OCI-LY1 (cell line): ENCODE measurements at regions not wholly inside any gene's neighbourhood (a gene's known extent, or its start where the extent isn't known, plus 50 kb on each side); places are given as distances from the start of the nearest gene placed in this dataset.

ENCODE experiments used
- H2AFZ ChIP-seq: fragments of 200-600 bp; sonication (generic), shearing (Covaris generic); 2 replicates; pipeline ENCODE4 v1.6.0; 2014; ENCODE audit warnings: antibody characterized with exemption, mild to moderate bottlenecking, low read length
- H3F3A ChIP-seq: fragments of 200-600 bp; sonication (generic), shearing (Covaris generic); 2 replicates; pipeline ENCODE4 v1.6.0; 2014; ENCODE audit warnings: mild to moderate bottlenecking, antibody characterized with exemption, low read length, moderate library complexity; ENCODE audit not compliant: insufficient read depth
- H3K27ac ChIP-seq: fragments of 200-600 bp; sonication (generic); 2 replicates; pipeline ENCODE4 v1.5.1; 2014; ENCODE audit warnings: low read length, mixed run types, mild to moderate bottlenecking, low read depth; ENCODE audit not compliant: poor library complexity, severe bottlenecking
- H3K27me3 ChIP-seq: fragments of 200-600 bp; sonication (generic); 2 replicates; pipeline ENCODE4 v1.6.0; 2014; ENCODE audit warnings: antibody characterized with exemption, mild to moderate bottlenecking, low read length, moderate library complexity; ENCODE audit not compliant: insufficient read depth
- H3K36me3 ChIP-seq: fragments of 200-600 bp; sonication (generic); 2 replicates; pipeline ENCODE4 v1.6.1; 2014; ENCODE audit warnings: mild to moderate bottlenecking, antibody characterized with exemption, low read length, moderate library complexity, mixed read lengths; ENCODE audit not compliant: insufficient read depth
- H3K4me1 ChIP-seq: fragments of 200-600 bp; sonication (generic); 2 replicates; pipeline ENCODE4 v1.5.1; 2014; ENCODE audit warnings: mild to moderate bottlenecking, low read length, moderate library complexity; ENCODE audit not compliant: insufficient read depth, severe bottlenecking
- H3K4me2 ChIP-seq: fragments of 200-600 bp; sonication (generic), shearing (Covaris generic); 2 replicates; pipeline ENCODE4 v1.6.1; 2014; ENCODE audit warnings: low read length
- H3K4me3 ChIP-seq: fragments of 200-600 bp; sonication (generic); 2 replicates; pipeline ENCODE4 v1.5.1; 2014; ENCODE audit warnings: low read length, low read depth, mild to moderate bottlenecking, mixed read lengths; ENCODE audit not compliant: poor library complexity, severe bottlenecking
- H3K79me2 ChIP-seq: fragments of 200-600 bp; shearing (Covaris generic); 2 replicates; pipeline ENCODE4 v1.6.1; 2016; ENCODE audit warnings: mixed run types, low read length, mixed read lengths; ENCODE audit not compliant: insufficient read depth
- H3K9ac ChIP-seq: fragments of 200-600 bp; sonication (generic), shearing (Covaris generic); 2 replicates; pipeline ENCODE4 v1.6.1; 2014; ENCODE audit warnings: mild to moderate bottlenecking, low read length, mixed read lengths
- H3K9me2 ChIP-seq: fragments of 200-600 bp; sonication (generic), shearing (Covaris generic); 2 replicates; pipeline ENCODE4 v1.6.1; 2014; ENCODE audit warnings: low read depth, mild to moderate bottlenecking, low read length, mixed read lengths
- H3K9me3 ChIP-seq: fragments of 200-600 bp; shearing (Covaris generic); 2 replicates; pipeline ENCODE4 v1.6.1; 2014; ENCODE audit warnings: low read length, mixed read lengths
- H4K20me1 ChIP-seq: fragments of 200-600 bp; sonication (generic), shearing (Covaris generic); 2 replicates; pipeline ENCODE4 v1.6.0; 2016; ENCODE audit warnings: mild to moderate bottlenecking, low read length; ENCODE audit not compliant: insufficient read depth
- CTCF ChIP-seq: fragments of 200-600 bp; sonication (generic), shearing (Covaris generic); IDR thresholded peaks from 2 replicates; pipeline ENCODE4 v1.5.1; 2017; ENCODE audit warnings: mild to moderate bottlenecking, antibody characterized with exemption, low read length, moderate library complexity, mixed read lengths
- EZH2 ChIP-seq: fragments of 200-600 bp; sonication (generic), shearing (Covaris generic); IDR thresholded peaks from 2 replicates; pipeline ENCODE4 v1.8.0; 2017; ENCODE audit warnings: borderline replicate concordance, mixed run types, mild to moderate bottlenecking, antibody characterized with exemption, low read length, moderate library complexity, mixed read lengths

DNA sequence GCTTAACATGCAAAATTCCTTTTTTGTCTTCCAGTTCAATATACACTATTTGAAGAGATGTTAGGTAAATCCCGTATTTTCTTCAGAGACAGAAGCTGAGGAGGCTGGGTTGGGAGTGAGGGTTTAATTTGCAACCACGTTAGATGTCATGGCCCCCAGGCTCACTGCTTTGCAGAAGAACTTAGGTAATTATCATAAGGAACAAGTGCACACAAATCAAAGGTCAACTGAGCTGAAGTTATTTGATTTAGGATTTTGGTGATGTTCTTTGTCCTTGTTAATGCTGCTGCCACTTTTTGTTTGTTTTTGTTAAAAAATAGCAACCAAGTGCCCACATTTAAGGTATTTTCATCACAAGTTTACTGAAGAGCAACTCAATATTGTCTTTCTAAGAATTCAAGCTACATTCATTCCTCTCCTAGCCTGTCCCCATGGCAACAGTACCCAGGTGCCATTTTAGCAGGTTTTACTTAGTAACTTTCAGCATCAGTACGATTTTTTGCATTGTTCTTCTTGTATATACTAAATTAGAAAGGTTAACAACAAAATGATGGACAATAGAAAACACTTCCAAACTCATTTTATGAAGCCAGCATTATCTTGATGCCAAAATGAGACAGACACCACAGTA, 62.9 kb upstream of the NDUFV2 start:
- Histone ChIP-seq H3K9me3 (no peaks in the 10 kb centered on the region), H3K9ac (no peak overlapping the region), H2AFZ (no peak overlapping the region), H3K27me3 (no peaks in the 10 kb centered on the region), H3K9me2 (no peaks in the 10 kb centered on the region), H3K36me3 (no peaks in the 10 kb centered on the region), H3K4me3 (no peak overlapping the region), H3K27ac (no peak overlapping the region), H3K4me1 (no peaks in the 10 kb centered on the region), H3K4me2 (no peak overlapping the region), H4K20me1 (no peaks in the 10 kb centered on the region), H3F3A (no peaks in the 10 kb centered on the region), H3K79me2 (no peaks in the 10 kb centered on the region)
- TF ChIP-seq EZH2 (no peak), CTCF (no peak)

- no peak overlapping the region for H3K4me2 ChIP-seq
- no peaks in the 10 kb centered on the region for H3K79me2 ChIP-seq
- no peaks in the 10 kb centered on the region for H3F3A ChIP-seq
- no peaks in the 10 kb centered on the region for H3K4me1 ChIP-seq
- H3K27ac ChIP-seq, result no peak overlapping the region
- H3K27me3 ChIP-seq, result no peaks in the 10 kb centered on the region
- H3K9me2 ChIP-seq, result no peaks in the 10 kb centered on the region
- H3K9me3 ChIP-seq, result no peaks in the 10 kb centered on the region; the same call in 1 of the 2 replicates
- H4K20me1 ChIP-seq, result no peaks in the 10 kb centered on the region
- H3K36me3 ChIP-seq, result no peaks in the 10 kb centered on the region
- H2AFZ ChIP-seq, result no peak overlapping the region
- TF ChIP-seq CTCF (no peak), EZH2 (no peak)
- no peak overlapping the region for H3K4me3 ChIP-seq
- no peak overlapping the region for H3K9ac ChIP-seq
Observed at GRCh38 chr18:9042766-9043481, 59.6 kb upstream of the NDUFV2 start.

DNA sequence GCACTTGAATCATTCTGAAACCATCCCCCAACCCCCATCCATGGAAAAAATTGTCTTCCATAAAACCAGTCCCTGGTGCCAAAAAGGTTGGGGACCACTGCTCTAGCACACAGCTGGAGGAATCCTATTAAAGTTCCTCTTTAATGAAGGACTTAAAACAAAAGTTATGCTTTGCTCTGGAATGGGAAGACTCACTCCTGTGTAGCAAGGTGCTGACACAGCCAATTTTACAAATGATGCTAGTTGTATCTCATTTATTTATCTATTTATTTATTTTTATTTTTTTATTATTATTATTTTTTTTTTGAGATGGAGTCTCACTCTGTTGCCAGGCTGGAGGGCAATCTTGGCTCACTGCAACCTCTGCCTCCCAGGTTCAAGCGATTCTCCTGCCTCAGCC, 58.9 kb upstream of the NDUFV2 start:
- Histone ChIP-seq H3K9me3 (no peaks in the 10 kb centered on the region; the same call in 1 of the 2 replicates), H2AFZ (no peak overlapping the region), H3K4me3 (no peak overlapping the region), H3K27ac (no peak overlapping the region), H3K36me3 (no peaks in the 10 kb centered on the region), H3K4me2 (no peak overlapping the region), H3K79me2 (no peaks in the 10 kb centered on the region), H3K4me1 (no peaks in the 10 kb centered on the region), H3F3A (no peaks in the 10 kb centered on the region), H3K9me2 (no peaks in the 10 kb centered on the region), H3K27me3 (no peaks in the 10 kb centered on the region), H3K9ac (no peak overlapping the region), H4K20me1 (no peaks in the 10 kb centered on the region)
- no peak for TF ChIP-seq CTCF
